ENCODE measurements at regions not wholly inside any gene's neighbourhood (a gene's known extent, or its start where the extent isn't known, plus 50 kb on each side); places are given as distances from the start of the nearest gene placed in this dataset.

GRCh38 chr6:63446405-63446804, 125.9 kb upstream of the LOC128125822 start:
- TF ChIP-seq, protein P1, sequence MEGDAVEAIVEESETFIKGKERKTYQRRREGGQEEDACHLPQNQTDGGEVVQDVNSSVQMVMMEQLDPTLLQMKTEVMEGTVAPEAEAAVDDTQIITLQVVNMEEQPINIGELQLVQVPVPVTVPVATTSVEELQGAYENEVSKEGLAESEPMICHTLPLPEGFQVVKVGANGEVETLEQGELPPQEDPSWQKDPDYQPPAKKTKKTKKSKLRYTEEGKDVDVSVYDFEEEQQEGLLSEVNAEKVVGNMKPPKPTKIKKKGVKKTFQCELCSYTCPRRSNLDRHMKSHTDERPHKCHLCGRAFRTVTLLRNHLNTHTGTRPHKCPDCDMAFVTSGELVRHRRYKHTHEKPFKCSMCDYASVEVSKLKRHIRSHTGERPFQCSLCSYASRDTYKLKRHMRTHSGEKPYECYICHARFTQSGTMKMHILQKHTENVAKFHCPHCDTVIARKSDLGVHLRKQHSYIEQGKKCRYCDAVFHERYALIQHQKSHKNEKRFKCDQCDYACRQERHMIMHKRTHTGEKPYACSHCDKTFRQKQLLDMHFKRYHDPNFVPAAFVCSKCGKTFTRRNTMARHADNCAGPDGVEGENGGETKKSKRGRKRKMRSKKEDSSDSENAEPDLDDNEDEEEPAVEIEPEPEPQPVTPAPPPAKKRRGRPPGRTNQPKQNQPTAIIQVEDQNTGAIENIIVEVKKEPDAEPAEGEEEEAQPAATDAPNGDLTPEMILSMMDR (IDR thresholded peaks at IDR 0.05), result no peak
- no peak for TF ChIP-seq POLR2A (IDR thresholded peaks at IDR 0.05)
- intact Hi-C loops (cut with DNase I), result no loop called here
- no peak for DNase-seq
- Histone ChIP-seq H3K36me3 (no peaks in the 10 kb centered on the region), H3K4me1 (no peaks in the 10 kb centered on the region), H3K9me3 (no peaks in the 10 kb centered on the region), H3K4me3 (no peak overlapping the region), H3K27me3 (no peaks in the 10 kb centered on the region), H3K27ac (no peak overlapping the region)
- 83 to 86% methylated on average over 5 of the region's 5 CpGs for WGBS, 2 donors

- DNase-seq, result no peak
- 56 to 61% methylated on average over 1 of the region's 1 CpG for WGBS, 2 donors
- TF ChIP-seq, protein P1 (IDR thresholded peaks at IDR 0.05), result no peak
- TF ChIP-seq POLR2A (IDR thresholded peaks at IDR 0.05), result no peak
- no peak overlapping the region for H3K27ac ChIP-seq
- intact Hi-C loops (cut with DNase I), result no loop called here
- H3K4me3 ChIP-seq, result no peak overlapping the region
- no peaks in the 10 kb centered on the region for H3K36me3 ChIP-seq
- no peaks in the 10 kb centered on the region for H3K4me1 ChIP-seq
- H3K27me3 ChIP-seq, result no peaks in the 10 kb centered on the region
- no peaks in the 10 kb centered on the region for H3K9me3 ChIP-seq
Observed at GRCh38 chr6:63447134-63447533, 125.1 kb upstream of the LOC128125822 start.

GRCh38 chr6:63448229-63448628, 124.1 kb upstream of the LOC128125822 start:
- no peak for DNase-seq
- Histone ChIP-seq H3K4me1 (no peaks in the 10 kb centered on the region), H3K27me3 (no peaks in the 10 kb centered on the region), H3K36me3 (no peaks in the 10 kb centered on the region), H3K9me3 (no peaks in the 10 kb centered on the region), H3K4me3 (no peak overlapping the region), H3K27ac (no peak overlapping the region)
- TF ChIP-seq, protein P1 (IDR thresholded peaks at IDR 0.05), result no peak
- TF ChIP-seq POLR2A (IDR thresholded peaks at IDR 0.05), result no peak
- WGBS, 2 donors, result 43 to 56% methylated on average over 5 of the region's 5 CpGs
- intact Hi-C loops (cut with DNase I), result no loop called here

DNA sequence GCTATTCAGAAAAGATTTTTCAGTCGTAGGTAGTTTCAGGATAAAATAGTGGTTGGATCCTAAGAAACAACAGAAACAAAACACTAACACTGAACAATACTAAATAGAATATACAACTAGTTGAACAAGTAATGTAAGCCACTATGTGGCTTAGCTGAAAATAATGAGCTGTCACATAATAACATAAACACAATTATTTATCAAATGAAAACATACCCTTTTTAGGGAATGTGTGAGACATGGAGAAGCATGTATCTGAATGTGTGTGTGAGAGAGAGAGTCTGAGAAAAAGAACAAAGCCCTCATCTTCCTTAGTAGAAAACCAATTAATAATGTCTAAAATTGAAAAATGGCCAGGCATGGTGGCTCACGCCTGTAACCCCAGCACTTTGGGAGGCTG, 122.6 kb upstream of the LOC128125822 start:
- H3K36me3 ChIP-seq, result no peaks in the 10 kb centered on the region
- intact Hi-C loops (cut with DNase I), result no loop called here
- no peaks in the 10 kb centered on the region for H3K9me3 ChIP-seq
- H3K27me3 ChIP-seq, result no peaks in the 10 kb centered on the region
- DNase-seq, result no peak
- TF ChIP-seq, protein P1 (IDR thresholded peaks at IDR 0.05), result no peak
- no peak for TF ChIP-seq POLR2A (IDR thresholded peaks at IDR 0.05)
- H3K27ac ChIP-seq, result no peak overlapping the region
- 64 to 72% methylated on average over 2 of the region's 2 CpGs for WGBS, 2 donors
- H3K4me3 ChIP-seq, result no peak overlapping the region
- no peaks in the 10 kb centered on the region for H3K4me1 ChIP-seq

- TF ChIP-seq, protein P1 (IDR thresholded peaks at IDR 0.05), result no peak
- TF ChIP-seq POLR2A (IDR thresholded peaks at IDR 0.05), result no peak
- intact Hi-C loops (cut with DNase I), result no loop called here
- Histone ChIP-seq H3K4me1 (no peaks in the 10 kb centered on the region), H3K9me3 (no peaks in the 10 kb centered on the region), H3K27me3 (no peaks in the 10 kb centered on the region), H3K4me3 (no peak overlapping the region), H3K27ac (no peak overlapping the region), H3K36me3 (no peaks in the 10 kb centered on the region)
- DNase-seq, result no peak
Observed at GRCh38 chr6:63451238-63451637, 121.0 kb upstream of the LOC128125822 start.
